A549 (cell line): ENCODE measurements at regions not wholly inside any gene's neighbourhood (a gene's known extent, or its start where the extent isn't known, plus 50 kb on each side); places are given as distances from the start of the nearest gene placed in this dataset.
A peak's percentile ranks its signal among the peaks of the same experiment; 100 is the strongest.
"Not testable (repeated sequence)": the region's sequence is repeated elsewhere in the genome, so short reads cannot be mapped to it uniquely, and the experiment has no call there.

ENCODE experiments used
- ATAC-seq, 2 experiments: fragments of 200-7000 bp in 1 of 2; fragments of >200 bp in 1 of 2; cut with Nextera tagmentation in 1 of 2; cut with Tn5 transposase in 1 of 2; 3 replicates each; pipeline versions ENCODE4 v1.8.0 to v1.9.1; 2018 to 2020; ENCODE audit warnings: mild to moderate bottlenecking in 1 of 2, moderate library complexity in 1 of 2
- CTCF ChIA-PET: fragments of 300-600 bp; sonication (Branson Sonifier 250); formaldehyde crosslinking; extraction: SDS; loops from one replicate; lab custom pipeline; 2021; ENCODE audit warnings: antibody characterized with exemption, inconsistent platforms; lab: Yijun Ruan, JAX
- POLR2A ChIA-PET: fragments of 350-600 bp; formaldehyde crosslinking; extraction: SDS; loops from one replicate; lab custom pipeline; 2021; ENCODE audit warnings: antibody characterized with exemption, inconsistent platforms; lab: Yijun Ruan, JAX
- DNase-seq, 2 experiments: peaks; one replicate each; pipeline versions ENCODE4 v3.0.0 to v3.0.0-alpha.2; 2011 to 2016; ENCODE audit warnings: low read depth in 1 of 2, low spot score in 1 of 2
- FAIRE-seq: peaks from 2 replicates; lab custom pipeline; 2011; peaks lifted over from hg19 to GRCh38; lab: Jason Lieb, UNC
- H3K27ac ChIP-seq, 2 experiments: fragments of >200 bp; sonication (Bioruptor Twin); formaldehyde crosslinking; 3 replicates each; pipeline ENCODE4 v1.5.1; 2016 to 2017
- H3K4me1 ChIP-seq: fragments of >200 bp; sonication (Bioruptor Twin); formaldehyde crosslinking; 3 replicates; pipeline ENCODE4 v1.6.1; 2016
- H3K4me2 ChIP-seq: fragments of >200 bp; sonication (Bioruptor Twin); formaldehyde crosslinking; 3 replicates; pipeline ENCODE4 v1.6.1; 2016
- H3K4me3 ChIP-seq: fragments of >200 bp; sonication (Bioruptor Twin); formaldehyde crosslinking; 3 replicates; pipeline ENCODE4 v1.5.1; 2016
- H3K9me3 ChIP-seq: fragments of >200 bp; sonication (Bioruptor Twin); formaldehyde crosslinking; 3 replicates; pipeline ENCODE4 v1.6.1; 2016
- BCL3 ChIP-seq: fragments of >200 bp; sonication (Bioruptor Twin); formaldehyde crosslinking; IDR thresholded peaks from 3 replicates; pipeline ENCODE4 v1.6.1; 2016
- CEBPB ChIP-seq, 2 experiments: fragments of >200 bp in 1 of 2; sonication (Bioruptor Twin) in 1 of 2; formaldehyde crosslinking in 1 of 2; IDR thresholded peaks; 2 replicates each; pipeline ENCODE4 v1.6.1; 2012 to 2016
- JUN ChIP-seq, 2 experiments: fragments of >200 bp; sonication (Bioruptor Twin); formaldehyde crosslinking; IDR thresholded peaks; 2 replicates in 1 of 2; 3 replicates in 1 of 2; pipeline ENCODE4 v1.6.1; 2016 to 2017
- MAX ChIP-seq: IDR thresholded peaks from 2 replicates; pipeline ENCODE4 v1.6.1; 2012
- RAD21 ChIP-seq, 2 experiments: fragments of >200 bp in 1 of 2; sonication (Bioruptor Twin) in 1 of 2; formaldehyde crosslinking in 1 of 2; IDR thresholded peaks in 1 of 2; conservative IDR thresholded peaks in 1 of 2; 2 replicates in 1 of 2; 3 replicates in 1 of 2; pipeline ENCODE4 v1.6.1; 2012 to 2018; ENCODE audit warnings: inconsistent platforms in 1 of 2
- WGBS: methylation state at CpG from one replicate; pipeline ENCODE4 v1.1.6; 2017; ENCODE audit errors: missing lambda C conversion rate; 5-methylcytosine and 5-hydroxymethylcytosine counted together

GRCh38 chr17:16868616-16869015 lies 103.3 kb downstream of the TNFRSF13B start:
- H3K4me3 ChIP-seq, POLR2A ChIA-PET, DNase-seq, H3K4me2 ChIP-seq, FAIRE-seq, ATAC-seq: not testable (repeated sequence)
- TF ChIP-seq CEBPB (IDR thresholded peaks at IDR 0.05): 0 out of 4 replicates have a peak, but pooled peaks of 1 of the 2 experiments have one; percentile 1
- CTCF ChIA-PET: interaction anchor here (0.6 to 1.6 kb wide), 4 partner anchors 10 to 299 kb away, joined by 3 to 6 read pairs (median 3); partner anchors contain the start of gene ZNF287
- H3K4me1 ChIP-seq: peaks cover 20% of the 10 kb centered on the region
- H3K27ac ChIP-seq: peak overlapping the region in 1 of 2 experiments; percentile 39; a peak in 2 of 6 replicates
- H3K9me3 ChIP-seq: peaks cover 13% of the 10 kb centered on the region
- 86% methylated on average over 13 of the region's 13 CpGs for WGBS

GRCh38 chr17:16867545-16867944 lies 104.4 kb downstream of the TNFRSF13B start:
- H3K4me2 ChIP-seq, FAIRE-seq, POLR2A ChIA-PET, H3K4me3 ChIP-seq, DNase-seq, ATAC-seq: not testable (repeated sequence)
- CTCF ChIA-PET: interaction anchor here (1.0 kb wide), 1 partner anchor 125 kb away, joined by 3 read pairs; no protein-coding TSS in a partner anchor
- WGBS: 88% methylated on average over 3 of the region's 5 CpGs
- Histone ChIP-seq H3K9me3 (peaks cover 13% of the 10 kb centered on the region), H3K27ac (peak overlapping the region in 1 of 2 experiments; percentile 65; a peak in 2 of 6 replicates), H3K4me1 (peaks cover 15% of the 10 kb centered on the region)

GRCh38 chr17:16866841-16867240 lies 105.1 kb downstream of the TNFRSF13B start:
- Histone ChIP-seq H3K27ac (peak overlapping the region; percentile 89 to 90), H3K9me3 (peaks cover 13% of the 10 kb centered on the region), H3K4me2 (peak overlapping the region; percentile 56; the same call in 1 of the 3 replicates), H3K4me1 (peaks cover 14% of the 10 kb centered on the region)
- 96% methylated on average over 6 of the region's 6 CpGs for WGBS
- FAIRE-seq, DNase-seq, H3K4me3 ChIP-seq, ATAC-seq, POLR2A ChIA-PET, CTCF ChIA-PET: not testable (repeated sequence)

GRCh38 chr17:16866436-16866835 lies 105.5 kb downstream of the TNFRSF13B start:
- WGBS: 90% methylated on average over 8 of the region's 8 CpGs
- H3K27ac ChIP-seq: peak overlapping the region; percentile 89 to 90
- H3K4me1 ChIP-seq: peaks cover 15% of the 10 kb centered on the region
- ATAC-seq (no peak), DNase-seq (no peak), FAIRE-seq (no peak)
- H3K4me3 ChIP-seq: no peak overlapping the region; the same call in 2 of the 3 replicates
- ChIA-PET POLR2A (no interaction called here), CTCF (no interaction called here)
- H3K4me2 ChIP-seq: peak overlapping the region; percentile 56
- peaks cover 13% of the 10 kb centered on the region for H3K9me3 ChIP-seq
- TF ChIP-seq BCL3: no peak

GRCh38 chr17:16865704-16866103 lies 106.2 kb downstream of the TNFRSF13B start:
- CTCF ChIA-PET, POLR2A ChIA-PET, H3K4me3 ChIP-seq, FAIRE-seq: not testable (repeated sequence)
- peak overlapping the region; percentile 89 to 90 for H3K27ac ChIP-seq
- H3K4me2 ChIP-seq: peak overlapping the region; percentile 56
- peaks cover 13% of the 10 kb centered on the region for H3K9me3 ChIP-seq
- 0% methylated on average over 1 of the region's 8 CpGs for WGBS
- TF ChIP-seq RAD21 (conservative IDR thresholded peaks at IDR 0.05 in 1 of 2, IDR thresholded peaks at IDR 0.05 in 1 of 2): 0 out of 5 replicates have a peak, but pooled peaks of 1 of the 2 experiments have one; percentile 21
- 0 out of 2 replicates have a peak, but pooled peaks have one; percentile 23 for TF ChIP-seq MAX
- DNase-seq (peak in 1 of 2 experiments; percentile 25), ATAC-seq (peak; percentile 71)
- peaks cover 22% of the 10 kb centered on the region for H3K4me1 ChIP-seq

GRCh38 chr17:16865077-16865613 lies 106.8 kb downstream of the TNFRSF13B start:
- FAIRE-seq: peak; percentile 100
- POLR2A ChIA-PET, CTCF ChIA-PET: not testable (repeated sequence)
- TF ChIP-seq MAX (peak; percentile 51), JUN (IDR thresholded peaks at IDR 0.05) (0 out of 5 replicates have a peak, but pooled peaks of 1 of the 2 experiments have one; percentile 32)
- TF ChIP-seq, all 56 proteins: peak for 2; not testable (repeated sequence) for 54
- H3K4me2 ChIP-seq, H3K4me3 ChIP-seq, DNase-seq: not testable (repeated sequence)
- Histone ChIP-seq H3K9me3 (peaks cover 13% of the 10 kb centered on the region), H3K4me1 (peaks cover 22% of the 10 kb centered on the region), H3K27ac (peak overlapping the region; percentile 59 to 66; a peak in 3 of 6 replicates)
- 4% methylated on average over 4 of the region's 13 CpGs for WGBS
- ATAC-seq: peak; percentile 85 to 93

- POLR2A ChIA-PET, H3K4me3 ChIP-seq, DNase-seq, CTCF ChIA-PET, H3K4me2 ChIP-seq, FAIRE-seq: not testable (repeated sequence)
- Histone ChIP-seq H3K27ac (peak overlapping the region; percentile 59 to 66; a peak in 4 of 6 replicates), H3K9me3 (peaks cover 13% of the 10 kb centered on the region), H3K4me1 (peaks cover 22% of the 10 kb centered on the region)
- WGBS: no CpG with 5 or more reads among the region's 11 CpGs
- ATAC-seq: peak; percentile 30 to 32; a peak in 5 of 6 replicates
Observed at GRCh38 chr17:16864462-16865076, 107.3 kb downstream of the TNFRSF13B start.
